ENCODE measurements at regions not wholly inside any gene's neighbourhood (a gene's known extent, or its start where the extent isn't known, plus 50 kb on each side); places are given as distances from the start of the nearest gene placed in this dataset.

DNA sequence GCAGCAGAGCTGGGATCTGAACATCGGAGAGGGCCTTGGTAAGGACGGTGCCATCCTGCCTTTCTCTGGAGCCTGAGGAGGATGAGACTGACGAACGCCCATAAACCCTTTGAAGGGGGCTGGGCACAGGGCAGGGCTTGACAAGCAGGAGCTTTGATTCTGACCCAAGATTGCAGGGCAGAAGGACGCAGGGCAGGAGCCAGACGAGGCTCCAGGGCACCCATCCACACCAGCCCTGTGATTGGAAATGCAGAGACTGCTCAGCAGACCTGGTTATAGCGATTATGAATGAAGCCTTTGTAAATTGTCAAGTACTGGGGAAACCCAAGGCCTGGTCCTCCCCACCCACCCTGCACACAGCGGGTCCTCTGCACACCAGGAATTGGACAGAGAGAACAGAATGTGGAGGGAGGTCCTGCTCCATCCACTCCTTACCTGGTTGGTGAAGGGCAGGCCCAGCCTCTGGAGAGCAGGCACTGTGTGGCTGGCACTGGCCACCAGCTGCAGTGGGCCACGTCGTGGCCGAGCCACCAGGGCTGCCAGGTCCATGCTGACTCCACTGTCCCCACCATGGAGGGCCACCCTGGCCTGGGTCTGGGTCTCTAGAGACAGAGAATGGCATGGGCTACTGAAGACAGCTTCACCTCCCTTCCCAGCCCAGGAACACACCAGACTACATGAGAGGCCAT, 68.8 kb downstream of the RMI2 start:
- DNase-seq (ENCODE audit: insufficient read length, low spot score, missing footprints) = peak; percentile 67
- Histone ChIP-seq H3K27ac (ENCODE audit: low read depth, low read length) (no peak overlapping the region), H3K9me3 (ENCODE audit: low read depth, low read length) (no peaks in the 10 kb centered on the region), H3K36me3 (ENCODE audit: insufficient read depth, low read length) (no peaks in the 10 kb centered on the region), H3K4me1 (ENCODE audit: insufficient read depth, low read length) (peaks cover 10% of the 10 kb centered on the region), H3K4me2 (ENCODE audit: insufficient read depth, low read length) (no peak overlapping the region), H3K4me3 (ENCODE audit: insufficient read depth, low read length) (no peak overlapping the region), H4K20me1 (ENCODE audit: insufficient read depth, low read length) (no peaks in the 10 kb centered on the region), H3K27me3 (ENCODE audit: insufficient read depth, low read length) (no peaks in the 10 kb centered on the region), H3K79me2 (ENCODE audit: insufficient read depth, low read length) (no peaks in the 10 kb centered on the region), H2AFZ (ENCODE audit: low read length) (no peak overlapping the region)
- TF ChIP-seq, protein P1, sequence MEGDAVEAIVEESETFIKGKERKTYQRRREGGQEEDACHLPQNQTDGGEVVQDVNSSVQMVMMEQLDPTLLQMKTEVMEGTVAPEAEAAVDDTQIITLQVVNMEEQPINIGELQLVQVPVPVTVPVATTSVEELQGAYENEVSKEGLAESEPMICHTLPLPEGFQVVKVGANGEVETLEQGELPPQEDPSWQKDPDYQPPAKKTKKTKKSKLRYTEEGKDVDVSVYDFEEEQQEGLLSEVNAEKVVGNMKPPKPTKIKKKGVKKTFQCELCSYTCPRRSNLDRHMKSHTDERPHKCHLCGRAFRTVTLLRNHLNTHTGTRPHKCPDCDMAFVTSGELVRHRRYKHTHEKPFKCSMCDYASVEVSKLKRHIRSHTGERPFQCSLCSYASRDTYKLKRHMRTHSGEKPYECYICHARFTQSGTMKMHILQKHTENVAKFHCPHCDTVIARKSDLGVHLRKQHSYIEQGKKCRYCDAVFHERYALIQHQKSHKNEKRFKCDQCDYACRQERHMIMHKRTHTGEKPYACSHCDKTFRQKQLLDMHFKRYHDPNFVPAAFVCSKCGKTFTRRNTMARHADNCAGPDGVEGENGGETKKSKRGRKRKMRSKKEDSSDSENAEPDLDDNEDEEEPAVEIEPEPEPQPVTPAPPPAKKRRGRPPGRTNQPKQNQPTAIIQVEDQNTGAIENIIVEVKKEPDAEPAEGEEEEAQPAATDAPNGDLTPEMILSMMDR (IDR thresholded peaks at IDR 0.05; ENCODE audit: extremely low read depth, low read depth, low read length) = no peak

DNA sequence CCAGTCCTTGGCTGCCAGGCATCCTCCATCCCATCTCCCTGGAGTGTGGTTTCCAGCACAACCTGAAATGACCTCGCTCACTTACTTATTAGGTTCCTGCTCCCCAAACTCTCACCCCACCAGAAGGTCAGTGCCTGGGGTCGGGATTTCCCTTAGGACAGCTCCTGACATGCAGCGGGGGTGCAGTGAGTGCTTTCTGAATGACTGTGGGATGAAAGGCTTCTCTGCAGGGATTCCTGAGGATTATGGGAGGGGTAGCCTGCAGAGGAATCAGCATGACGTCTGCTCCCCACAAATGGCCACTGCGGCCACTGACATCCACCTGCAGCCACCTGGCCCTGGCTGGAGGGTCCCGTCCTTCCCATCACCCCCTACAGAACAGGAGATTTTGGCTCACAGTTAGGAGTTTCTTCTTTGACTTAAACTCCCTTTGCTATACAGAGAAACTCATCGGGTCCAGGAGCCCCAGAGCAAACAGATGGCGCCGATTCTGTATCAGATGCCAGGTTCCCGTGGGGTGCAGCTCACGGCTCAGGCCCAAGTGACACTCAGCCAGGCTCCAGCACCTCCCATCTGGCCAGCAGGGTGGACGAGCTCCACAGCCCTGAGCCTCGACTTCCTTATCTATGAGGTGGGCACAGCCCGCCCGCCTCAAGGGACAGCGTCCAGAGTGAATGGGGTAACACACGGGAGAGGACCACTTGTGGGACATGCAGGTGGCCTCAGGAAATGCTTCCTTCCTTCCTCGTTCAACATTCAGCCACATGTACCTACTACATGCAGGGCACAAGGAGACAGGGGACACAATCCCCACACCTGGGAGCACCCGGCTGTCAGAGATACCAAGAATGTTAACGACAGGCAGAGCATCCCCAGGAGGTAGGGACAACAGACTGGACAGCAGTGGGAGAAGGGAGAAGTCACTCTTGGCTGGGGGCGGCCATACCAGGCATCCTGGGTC, 69.8 kb downstream of the RMI2 start:
- Histone ChIP-seq H3K79me2 (ENCODE audit: insufficient read depth, low read length) (no peaks in the 10 kb centered on the region), H3K9me3 (ENCODE audit: low read depth, low read length) (no peaks in the 10 kb centered on the region), H3K27ac (ENCODE audit: low read depth, low read length) (no peak overlapping the region), H3K4me1 (ENCODE audit: insufficient read depth, low read length) (peaks cover 10% of the 10 kb centered on the region), H4K20me1 (ENCODE audit: insufficient read depth, low read length) (no peaks in the 10 kb centered on the region), H3K27me3 (ENCODE audit: insufficient read depth, low read length) (no peaks in the 10 kb centered on the region), H3K4me3 (ENCODE audit: insufficient read depth, low read length) (no peak overlapping the region), H2AFZ (ENCODE audit: low read length) (no peak overlapping the region), H3K4me2 (ENCODE audit: insufficient read depth, low read length) (no peak overlapping the region), H3K36me3 (ENCODE audit: insufficient read depth, low read length) (no peaks in the 10 kb centered on the region)
- DNase-seq (ENCODE audit: insufficient read length, low spot score, missing footprints) = peak; percentile 82
- TF ChIP-seq, protein P1 (IDR thresholded peaks at IDR 0.05; ENCODE audit: extremely low read depth, low read depth, low read length) = no peak

DNA sequence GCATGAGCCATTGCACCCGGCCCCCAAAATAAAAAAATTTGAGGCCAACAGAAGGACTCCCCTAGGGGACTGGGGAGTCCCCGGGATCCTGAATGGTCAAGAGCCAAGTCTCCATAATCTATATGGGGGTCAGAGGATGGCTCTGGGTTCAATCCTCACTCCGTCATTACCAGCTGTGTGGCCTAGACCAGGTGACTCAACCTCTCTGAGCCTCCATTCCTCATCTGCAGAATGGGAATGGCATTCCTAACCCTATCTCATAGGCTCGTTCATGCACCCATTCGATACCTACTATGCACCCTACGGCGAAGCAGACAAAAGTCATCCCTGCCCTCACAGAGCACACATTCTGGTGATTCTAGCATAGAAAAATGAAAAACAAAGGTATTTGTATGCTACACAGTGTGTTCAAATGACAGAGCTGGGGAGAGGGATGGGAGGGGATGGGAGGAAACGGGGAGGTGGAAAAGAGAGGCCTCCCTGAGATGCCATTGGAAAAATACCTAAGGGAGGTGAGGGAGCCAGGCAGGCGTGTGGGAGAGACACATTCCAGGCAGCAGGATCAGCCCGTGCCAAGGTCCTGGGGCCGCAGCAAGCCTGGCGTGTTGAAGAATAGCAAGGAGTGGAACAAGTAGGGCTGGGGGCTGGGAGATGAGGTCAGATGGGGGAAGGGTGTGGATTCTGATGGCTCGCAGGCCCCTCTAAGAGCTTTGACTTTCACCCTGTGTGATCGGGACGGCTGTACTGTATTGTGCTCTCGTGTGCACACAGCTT, 71.2 kb downstream of the RMI2 start:
- Histone ChIP-seq H3K4me2 (ENCODE audit: insufficient read depth, low read length) (no peak overlapping the region), H2AFZ (ENCODE audit: low read length) (no peak overlapping the region), H3K36me3 (ENCODE audit: insufficient read depth, low read length) (no peaks in the 10 kb centered on the region), H3K79me2 (ENCODE audit: insufficient read depth, low read length) (no peaks in the 10 kb centered on the region), H4K20me1 (ENCODE audit: insufficient read depth, low read length) (no peaks in the 10 kb centered on the region), H3K9me3 (ENCODE audit: low read depth, low read length) (no peaks in the 10 kb centered on the region), H3K27ac (ENCODE audit: low read depth, low read length) (no peak overlapping the region), H3K4me1 (ENCODE audit: insufficient read depth, low read length) (no peaks in the 10 kb centered on the region), H3K27me3 (ENCODE audit: insufficient read depth, low read length) (no peaks in the 10 kb centered on the region), H3K4me3 (ENCODE audit: insufficient read depth, low read length) (no peak overlapping the region)
- TF ChIP-seq, protein P1 (IDR thresholded peaks at IDR 0.05; ENCODE audit: extremely low read depth, low read depth, low read length) = no peak
- DNase-seq (ENCODE audit: insufficient read length, low spot score, missing footprints) = peak; percentile 64
